ENCODE measurements at regions not wholly inside any gene's neighbourhood (a gene's known extent, or its start where the extent isn't known, plus 50 kb on each side); places are given as distances from the start of the nearest gene placed in this dataset.

DNA sequence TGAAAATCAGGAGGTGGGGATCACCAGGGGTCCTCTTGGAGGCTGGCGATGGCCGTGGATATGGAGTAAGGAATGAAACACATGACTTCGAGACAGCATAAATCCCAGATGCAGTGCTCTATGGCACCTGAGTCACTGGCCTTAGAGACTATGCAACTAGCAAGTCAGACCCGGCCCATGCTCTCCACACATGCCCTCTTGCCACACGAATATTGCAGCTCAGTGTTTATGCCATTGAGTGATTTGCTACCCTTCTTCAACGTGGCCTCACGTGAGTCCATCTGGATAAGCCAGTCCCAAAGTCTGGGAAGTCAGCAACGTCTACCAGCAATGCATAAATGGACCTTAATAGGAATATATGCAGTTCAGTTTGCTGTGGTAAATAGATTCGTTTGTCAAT is 466.3 kb downstream of the CD83 start:
- TF ChIP-seq, protein P1, sequence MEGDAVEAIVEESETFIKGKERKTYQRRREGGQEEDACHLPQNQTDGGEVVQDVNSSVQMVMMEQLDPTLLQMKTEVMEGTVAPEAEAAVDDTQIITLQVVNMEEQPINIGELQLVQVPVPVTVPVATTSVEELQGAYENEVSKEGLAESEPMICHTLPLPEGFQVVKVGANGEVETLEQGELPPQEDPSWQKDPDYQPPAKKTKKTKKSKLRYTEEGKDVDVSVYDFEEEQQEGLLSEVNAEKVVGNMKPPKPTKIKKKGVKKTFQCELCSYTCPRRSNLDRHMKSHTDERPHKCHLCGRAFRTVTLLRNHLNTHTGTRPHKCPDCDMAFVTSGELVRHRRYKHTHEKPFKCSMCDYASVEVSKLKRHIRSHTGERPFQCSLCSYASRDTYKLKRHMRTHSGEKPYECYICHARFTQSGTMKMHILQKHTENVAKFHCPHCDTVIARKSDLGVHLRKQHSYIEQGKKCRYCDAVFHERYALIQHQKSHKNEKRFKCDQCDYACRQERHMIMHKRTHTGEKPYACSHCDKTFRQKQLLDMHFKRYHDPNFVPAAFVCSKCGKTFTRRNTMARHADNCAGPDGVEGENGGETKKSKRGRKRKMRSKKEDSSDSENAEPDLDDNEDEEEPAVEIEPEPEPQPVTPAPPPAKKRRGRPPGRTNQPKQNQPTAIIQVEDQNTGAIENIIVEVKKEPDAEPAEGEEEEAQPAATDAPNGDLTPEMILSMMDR (IDR thresholded peaks at IDR 0.05; ENCODE audit: low read depth, low read length, poor library complexity, severe bottlenecking) = no peak
- no peak for TF ChIP-seq EZH2phosphoT487 (IDR thresholded peaks at IDR 0.05; ENCODE audit: borderline replicate concordance, low read length)
